ENCODE measurements at regions not wholly inside any gene's neighbourhood (a gene's known extent, or its start where the extent isn't known, plus 50 kb on each side); places are given as distances from the start of the nearest gene placed in this dataset.

GRCh38 chr11:116371146-116371545 lies 401.6 kb downstream of the BUD13 start:
- TF ChIP-seq POLR2A (IDR thresholded peaks at IDR 0.05; ENCODE audit: low read length) (no peak), GATA1 (IDR thresholded peaks at IDR 0.05; ENCODE audit: low read depth, low read length) (no peak)

All from erythroblast (primary cell).